Type B pancreatic cell (in vitro differentiated cells): ENCODE measurements at regions not wholly inside any gene's neighbourhood (a gene's known extent, or its start where the extent isn't known, plus 50 kb on each side); places are given as distances from the start of the nearest gene placed in this dataset.

Experiments used
- DNase-seq: peaks from one replicate; pipeline ENCODE4 v3.0.0; 2021; ENCODE audit warnings: mixed read lengths; ENCODE audit not compliant: unreplicated experiment; ENCODE audit errors: extremely low spot score
- H3K27ac Mint-ChIP-seq: 2 replicates; pipeline ENCODE4 v1.8.0; 2021; ENCODE audit warnings: mild to moderate bottlenecking, mixed read lengths
- H3K27me3 Mint-ChIP-seq: 2 replicates; pipeline ENCODE4 v1.8.0; 2021; ENCODE audit warnings: mixed read lengths
- H3K36me3 Mint-ChIP-seq: 2 replicates; pipeline ENCODE4 v1.8.0; 2021; ENCODE audit warnings: mixed read lengths
- H3K4me1 Mint-ChIP-seq: one replicate; pipeline ENCODE4 v1.8.0; 2021; ENCODE audit warnings: mixed read lengths; ENCODE audit not compliant: unreplicated experiment
- H3K4me3 Mint-ChIP-seq: 2 replicates; pipeline ENCODE4 v1.8.0; 2021; ENCODE audit warnings: mild to moderate bottlenecking, mixed read lengths
- H3K9me3 Mint-ChIP-seq: 2 replicates; pipeline ENCODE4 v1.8.0; 2021; ENCODE audit warnings: mixed read lengths
- TF ChIP-seq, protein P1 (sequence below): fragments of 200-600 bp; sonication (generic); conservative IDR thresholded peaks from 2 replicates; pipeline ENCODE4 v1.5.0; 2021; ENCODE audit warnings: antibody characterized with exemption, mild to moderate bottlenecking

DNA sequence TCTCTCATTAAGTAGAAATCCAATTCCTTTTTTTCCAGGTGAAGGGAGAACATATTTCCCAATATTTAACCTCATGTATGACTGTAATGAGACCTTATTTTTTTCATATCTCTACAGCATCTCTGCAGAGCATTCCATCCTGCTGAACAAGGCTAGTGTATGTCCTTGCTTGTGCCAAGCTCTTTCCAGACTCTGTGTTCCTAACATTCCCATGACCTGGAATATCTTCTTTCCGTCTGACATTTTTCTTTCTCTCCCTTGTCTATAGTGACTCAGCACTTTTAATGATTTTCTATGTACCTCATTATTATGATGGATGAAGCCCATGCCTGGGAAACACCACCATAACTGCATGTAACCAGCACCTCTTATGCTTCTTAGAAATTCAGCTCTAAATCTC, 278.3 kb upstream of the NRIP1 start:
- no peak overlapping the region for H3K4me3 Mint-ChIP-seq
- DNase-seq, result no peak
- TF ChIP-seq, protein P1, sequence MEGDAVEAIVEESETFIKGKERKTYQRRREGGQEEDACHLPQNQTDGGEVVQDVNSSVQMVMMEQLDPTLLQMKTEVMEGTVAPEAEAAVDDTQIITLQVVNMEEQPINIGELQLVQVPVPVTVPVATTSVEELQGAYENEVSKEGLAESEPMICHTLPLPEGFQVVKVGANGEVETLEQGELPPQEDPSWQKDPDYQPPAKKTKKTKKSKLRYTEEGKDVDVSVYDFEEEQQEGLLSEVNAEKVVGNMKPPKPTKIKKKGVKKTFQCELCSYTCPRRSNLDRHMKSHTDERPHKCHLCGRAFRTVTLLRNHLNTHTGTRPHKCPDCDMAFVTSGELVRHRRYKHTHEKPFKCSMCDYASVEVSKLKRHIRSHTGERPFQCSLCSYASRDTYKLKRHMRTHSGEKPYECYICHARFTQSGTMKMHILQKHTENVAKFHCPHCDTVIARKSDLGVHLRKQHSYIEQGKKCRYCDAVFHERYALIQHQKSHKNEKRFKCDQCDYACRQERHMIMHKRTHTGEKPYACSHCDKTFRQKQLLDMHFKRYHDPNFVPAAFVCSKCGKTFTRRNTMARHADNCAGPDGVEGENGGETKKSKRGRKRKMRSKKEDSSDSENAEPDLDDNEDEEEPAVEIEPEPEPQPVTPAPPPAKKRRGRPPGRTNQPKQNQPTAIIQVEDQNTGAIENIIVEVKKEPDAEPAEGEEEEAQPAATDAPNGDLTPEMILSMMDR, result no peak
- H3K36me3 Mint-ChIP-seq, result no peaks in the 10 kb centered on the region
- H3K9me3 Mint-ChIP-seq, result no peaks in the 10 kb centered on the region
- H3K27me3 Mint-ChIP-seq, result no peaks in the 10 kb centered on the region
- no peaks in the 10 kb centered on the region for H3K4me1 Mint-ChIP-seq
- H3K27ac Mint-ChIP-seq, result no peak overlapping the region

DNA sequence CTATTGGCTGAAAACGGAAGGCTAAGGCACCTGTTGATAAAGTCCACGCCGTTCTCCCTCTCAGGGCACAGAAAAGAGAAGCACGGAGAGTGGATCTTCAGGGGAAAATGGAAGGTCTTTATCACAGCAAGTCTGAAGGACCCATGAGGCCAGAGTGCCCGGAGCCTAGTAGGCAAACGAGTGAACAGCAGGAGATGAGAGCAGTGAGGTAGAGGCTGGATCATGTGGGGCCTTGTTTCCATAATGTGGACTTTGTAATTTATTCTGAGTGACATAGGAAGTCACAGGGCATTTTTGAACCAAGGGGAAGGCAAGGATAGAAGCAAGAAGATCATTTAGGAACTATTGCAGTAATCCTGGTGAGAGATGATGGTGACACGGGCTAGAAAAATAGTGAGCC, 287.2 kb upstream of the NRIP1 start:
- TF ChIP-seq, protein P1, result no peak
- Mint-ChIP-seq H3K27ac (no peak overlapping the region), H3K4me3 (no peak overlapping the region), H3K36me3 (no peaks in the 10 kb centered on the region), H3K27me3 (no peaks in the 10 kb centered on the region), H3K4me1 (peaks cover 10% of the 10 kb centered on the region), H3K9me3 (no peaks in the 10 kb centered on the region)
- no peak for DNase-seq

- Mint-ChIP-seq H3K27ac (no peak overlapping the region), H3K9me3 (no peaks in the 10 kb centered on the region), H3K4me3 (no peak overlapping the region), H3K36me3 (no peaks in the 10 kb centered on the region), H3K4me1 (peaks cover 10% of the 10 kb centered on the region), H3K27me3 (no peaks in the 10 kb centered on the region)
- no peak for DNase-seq
- TF ChIP-seq, protein P1, result no peak
Measured at GRCh38 chr21:15353546-15353945, 288.7 kb upstream of the NRIP1 start.

DNA sequence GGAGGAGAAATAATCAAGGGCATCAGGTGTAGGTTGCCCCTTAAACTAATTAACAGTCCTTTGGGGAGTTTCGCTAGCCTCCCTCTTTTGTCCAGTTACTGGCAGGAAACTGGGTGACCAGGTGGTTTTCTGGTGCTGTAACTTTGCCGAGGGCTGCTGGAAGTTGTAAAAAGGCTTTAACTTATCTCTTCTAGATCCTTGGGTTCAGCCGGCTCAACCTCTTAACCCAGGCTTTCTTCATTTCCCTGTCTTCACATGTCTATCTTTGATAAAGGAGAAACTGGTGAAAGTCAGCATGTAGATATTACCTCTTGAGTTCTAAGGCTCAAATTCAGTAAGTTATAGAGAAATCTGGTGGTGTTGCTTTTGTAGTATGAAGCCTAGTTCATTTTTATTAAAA, 289.7 kb upstream of the NRIP1 start:
- no peak overlapping the region for H3K27ac Mint-ChIP-seq
- H3K4me3 Mint-ChIP-seq, result no peak overlapping the region
- TF ChIP-seq, protein P1, result no peak
- peaks cover 16% of the 10 kb centered on the region for H3K4me1 Mint-ChIP-seq
- no peaks in the 10 kb centered on the region for H3K27me3 Mint-ChIP-seq
- H3K36me3 Mint-ChIP-seq, result no peaks in the 10 kb centered on the region
- H3K9me3 Mint-ChIP-seq, result no peaks in the 10 kb centered on the region
- DNase-seq, result no peak

DNA sequence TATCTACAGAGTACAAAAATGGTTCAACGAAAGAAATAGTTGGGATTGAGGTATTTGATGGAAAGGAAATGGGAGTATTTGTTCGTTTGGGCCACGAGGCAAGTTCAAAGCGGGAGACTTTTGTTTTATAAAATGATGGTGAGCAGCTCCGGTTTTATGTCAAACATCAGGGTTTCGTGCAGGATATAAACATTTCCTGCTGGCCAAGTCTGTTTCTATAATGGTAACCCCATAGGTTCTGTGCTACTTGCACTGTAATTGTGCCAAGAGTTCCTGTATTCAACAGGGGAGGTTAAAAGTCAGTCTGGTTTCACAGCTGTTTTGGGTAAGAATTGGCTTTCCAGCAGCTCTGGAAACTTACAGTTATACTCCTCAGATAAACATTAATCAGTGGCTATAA, 290.3 kb upstream of the NRIP1 start:
- H3K4me1 Mint-ChIP-seq, result peaks cover 20% of the 10 kb centered on the region
- no peaks in the 10 kb centered on the region for H3K36me3 Mint-ChIP-seq
- TF ChIP-seq, protein P1, result no peak
- DNase-seq, result no peak
- H3K27me3 Mint-ChIP-seq, result no peaks in the 10 kb centered on the region
- no peaks in the 10 kb centered on the region for H3K9me3 Mint-ChIP-seq
- no peak overlapping the region for H3K4me3 Mint-ChIP-seq
- no peak overlapping the region for H3K27ac Mint-ChIP-seq

- Mint-ChIP-seq H3K9me3 (no peaks in the 10 kb centered on the region), H3K27ac (no peak overlapping the region), H3K27me3 (no peaks in the 10 kb centered on the region), H3K36me3 (no peaks in the 10 kb centered on the region), H3K4me3 (no peak overlapping the region), H3K4me1 (peaks cover 15% of the 10 kb centered on the region)
- TF ChIP-seq, protein P1, result no peak
- no peak for DNase-seq
Measured at GRCh38 chr21:15359251-15359650, 294.5 kb upstream of the NRIP1 start.
